GM20000 (cell line): ENCODE measurements at regions not wholly inside any gene's neighbourhood (a gene's known extent, or its start where the extent isn't known, plus 50 kb on each side); places are given as distances from the start of the nearest gene placed in this dataset.

Source experiments
- DNase-seq: peaks from one replicate; pipeline ENCODE4 v3.0.0; 2012; ENCODE audit warnings: low spot score
- TF ChIP-seq, protein P1 (sequence below): IDR thresholded peaks from 2 replicates; pipeline ENCODE4 v1.5.1; 2012; ENCODE audit warnings: mild to moderate bottlenecking, control low read depth; ENCODE audit errors: extremely low read depth, missing control alignments

DNA sequence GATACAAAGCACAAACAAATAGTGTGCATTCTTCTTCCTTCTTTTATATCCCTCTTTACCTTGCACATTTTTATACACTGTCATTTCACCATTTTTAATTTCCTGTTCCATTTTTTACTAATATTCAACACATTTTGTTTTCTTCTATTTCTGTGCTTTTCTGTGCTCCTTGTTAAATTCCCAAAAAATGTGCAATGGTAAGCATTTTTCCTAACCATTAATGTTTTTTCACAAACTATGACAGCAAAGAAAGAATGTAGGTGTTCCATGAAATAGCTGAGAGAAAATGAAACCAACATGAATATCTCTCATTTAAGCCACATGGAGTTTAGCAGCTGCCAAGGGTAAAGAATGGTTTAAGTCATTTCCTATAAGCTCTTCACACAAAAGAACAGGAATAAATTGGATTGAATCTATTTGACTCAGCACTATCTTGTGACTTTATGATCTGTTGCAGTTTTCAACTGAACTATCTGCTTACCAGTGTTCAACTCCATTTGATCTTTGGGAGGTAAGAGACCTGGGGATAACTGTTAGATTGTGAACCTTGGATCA, 145.7 kb upstream of the CDH19 start:
- no peak for DNase-seq
- TF ChIP-seq, protein P1, sequence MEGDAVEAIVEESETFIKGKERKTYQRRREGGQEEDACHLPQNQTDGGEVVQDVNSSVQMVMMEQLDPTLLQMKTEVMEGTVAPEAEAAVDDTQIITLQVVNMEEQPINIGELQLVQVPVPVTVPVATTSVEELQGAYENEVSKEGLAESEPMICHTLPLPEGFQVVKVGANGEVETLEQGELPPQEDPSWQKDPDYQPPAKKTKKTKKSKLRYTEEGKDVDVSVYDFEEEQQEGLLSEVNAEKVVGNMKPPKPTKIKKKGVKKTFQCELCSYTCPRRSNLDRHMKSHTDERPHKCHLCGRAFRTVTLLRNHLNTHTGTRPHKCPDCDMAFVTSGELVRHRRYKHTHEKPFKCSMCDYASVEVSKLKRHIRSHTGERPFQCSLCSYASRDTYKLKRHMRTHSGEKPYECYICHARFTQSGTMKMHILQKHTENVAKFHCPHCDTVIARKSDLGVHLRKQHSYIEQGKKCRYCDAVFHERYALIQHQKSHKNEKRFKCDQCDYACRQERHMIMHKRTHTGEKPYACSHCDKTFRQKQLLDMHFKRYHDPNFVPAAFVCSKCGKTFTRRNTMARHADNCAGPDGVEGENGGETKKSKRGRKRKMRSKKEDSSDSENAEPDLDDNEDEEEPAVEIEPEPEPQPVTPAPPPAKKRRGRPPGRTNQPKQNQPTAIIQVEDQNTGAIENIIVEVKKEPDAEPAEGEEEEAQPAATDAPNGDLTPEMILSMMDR, result no peak

DNA sequence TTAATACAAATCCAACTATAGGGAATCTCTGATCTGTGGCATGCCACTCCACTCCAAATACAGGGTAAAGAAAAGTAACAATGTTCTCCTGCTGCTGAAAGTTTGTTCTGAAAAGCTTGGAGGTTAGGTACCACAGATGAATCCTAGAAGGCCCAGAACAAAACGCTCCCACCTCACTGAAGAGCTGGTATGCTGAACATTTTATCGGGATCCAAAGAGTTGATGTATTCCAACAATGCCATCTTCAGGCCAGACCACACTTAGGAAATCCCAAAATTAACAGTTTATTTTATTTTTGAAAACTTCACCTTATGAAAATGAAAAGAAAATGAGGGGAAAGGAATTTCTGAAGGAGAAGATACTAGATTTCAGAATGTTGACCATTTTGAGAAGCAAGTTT, 145.1 kb upstream of the CDH19 start:
- TF ChIP-seq, protein P1, result no peak
- DNase-seq, result no peak

DNA sequence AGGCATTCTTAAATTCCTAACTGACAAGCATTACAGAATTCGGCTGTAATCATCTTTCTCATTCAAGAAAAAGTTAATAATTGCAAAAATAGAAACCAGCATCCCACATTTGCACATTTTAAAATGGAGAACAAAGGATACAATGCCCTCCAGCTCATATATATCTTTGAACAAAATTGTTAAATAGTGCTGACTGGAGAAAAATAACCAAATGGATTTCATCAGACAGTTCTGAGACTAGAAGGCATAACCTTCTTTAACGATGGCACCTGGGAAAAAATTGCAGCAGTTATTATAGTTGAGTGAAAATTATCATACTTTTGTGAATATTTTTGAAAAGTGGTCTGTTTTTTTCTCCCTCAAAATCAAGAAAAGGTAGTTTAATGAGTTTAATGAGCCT, 138.9 kb upstream of the CDH19 start:
- DNase-seq, result no peak
- TF ChIP-seq, protein P1, result no peak

DNA sequence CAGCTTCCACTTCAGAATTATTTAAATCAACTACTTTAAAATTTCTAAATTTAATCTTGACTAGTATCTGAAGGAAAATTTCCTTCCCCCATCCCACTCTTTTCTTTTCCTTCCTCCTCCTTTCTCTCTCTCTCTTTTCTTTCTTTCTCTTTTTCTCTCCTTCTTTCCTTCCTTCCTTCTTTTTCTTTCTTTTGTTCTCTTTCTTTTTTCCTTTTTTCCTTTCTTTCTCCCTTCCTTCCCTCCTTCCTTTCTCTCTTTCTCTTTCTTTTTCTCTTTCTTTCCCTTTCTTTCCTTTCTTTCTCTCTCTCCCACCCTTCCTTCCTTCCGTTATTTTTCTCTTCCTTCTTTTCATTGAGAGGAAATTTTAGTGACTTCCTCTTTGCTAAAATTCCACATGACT, 132.0 kb upstream of the CDH19 start:
- DNase-seq, result no peak
- TF ChIP-seq, protein P1, result no peak

DNA sequence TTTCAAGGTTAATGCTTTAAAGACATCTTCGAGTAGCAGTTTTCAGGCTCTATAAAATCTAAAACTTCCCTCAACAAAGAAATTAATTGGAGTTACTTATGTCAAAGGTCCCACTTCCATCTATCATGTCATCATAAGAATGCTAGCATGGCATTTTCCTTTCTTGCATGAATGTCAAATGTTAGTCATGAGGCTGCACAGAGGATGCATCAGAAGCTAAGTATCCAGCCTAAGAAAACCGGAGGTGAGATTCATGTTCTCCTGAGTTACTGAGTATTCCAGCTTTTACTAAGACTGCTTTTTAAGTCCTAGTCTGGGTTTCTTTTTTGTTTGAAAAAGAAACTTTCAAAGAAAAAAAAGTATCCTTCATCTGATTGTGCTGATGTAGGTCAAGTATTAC, 130.6 kb upstream of the CDH19 start:
- DNase-seq, result no peak
- TF ChIP-seq, protein P1, result no peak

DNA sequence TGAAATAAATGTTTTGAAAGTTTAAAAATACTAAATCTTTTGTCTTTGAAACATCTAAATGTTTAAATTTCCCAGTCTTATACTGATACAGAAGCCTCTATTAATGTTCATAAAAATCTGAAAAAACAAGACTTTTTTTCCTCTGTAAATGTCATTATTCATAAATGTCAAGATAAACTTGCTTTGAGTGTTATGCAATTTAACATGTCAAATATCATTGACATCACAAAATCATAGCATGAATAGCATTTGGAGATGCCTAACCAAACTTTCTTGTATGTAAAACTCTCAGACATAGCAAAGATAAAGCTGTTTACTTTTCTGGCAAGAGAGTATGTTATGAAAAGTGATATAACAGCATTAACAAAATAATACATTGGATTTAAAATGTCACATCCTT, 128.0 kb upstream of the CDH19 start:
- TF ChIP-seq, protein P1, result no peak
- no peak for DNase-seq

DNA sequence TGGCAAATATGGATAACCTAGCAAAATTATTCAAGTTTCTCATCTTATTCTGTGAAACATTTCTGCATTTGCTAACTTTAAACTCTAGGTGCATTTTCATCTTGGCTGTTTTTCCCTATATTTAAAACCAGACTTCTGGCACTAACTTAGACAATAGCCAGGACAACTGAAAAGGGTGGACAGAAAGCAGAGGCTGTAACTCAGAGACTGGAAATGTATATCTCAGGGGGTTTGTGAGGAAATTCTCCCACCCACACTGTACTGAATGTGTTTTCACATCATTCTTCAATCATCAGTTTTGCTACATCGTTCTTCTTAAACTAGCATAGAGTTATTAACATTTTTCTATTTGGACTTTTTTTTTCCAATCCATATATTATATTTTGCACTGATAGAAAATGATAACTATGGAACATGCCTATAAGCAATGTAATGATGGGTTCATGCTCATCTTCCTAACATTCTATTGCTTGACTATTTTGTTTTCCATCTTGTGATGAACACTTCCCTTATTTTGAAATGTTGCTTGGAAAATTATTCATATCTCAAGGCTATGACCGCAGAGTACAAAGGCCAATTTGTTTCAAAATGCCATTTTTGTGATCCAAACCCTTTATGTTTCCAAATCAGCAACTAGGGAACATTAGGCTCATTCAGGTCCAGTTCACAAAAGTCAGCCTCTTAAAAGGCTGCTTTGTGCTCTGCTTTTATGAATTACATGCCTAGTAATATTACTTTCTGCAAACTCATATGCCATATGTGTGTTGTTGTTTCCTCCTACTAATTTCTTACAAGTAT, 125.8 kb upstream of the CDH19 start:
- TF ChIP-seq, protein P1, result no peak
- no peak for DNase-seq
